WTC11 (cell line): ENCODE measurements at regions not wholly inside any gene's neighbourhood (a gene's known extent, or its start where the extent isn't known, plus 50 kb on each side); places are given as distances from the start of the nearest gene placed in this dataset.

ENCODE experiments used
- ATAC-seq: fragments of 200-7000 bp; cut with Tn5 transposase; 2 replicates; pipeline ENCODE4 v1.10.0; 2021; ENCODE audit warnings: mild to moderate bottlenecking, moderate library complexity
- CTCF ChIA-PET: fragments of 300-600 bp; sonication (Branson Sonifier 250); formaldehyde crosslinking; loops from one replicate; lab custom pipeline; 2021; ENCODE audit warnings: antibody characterized with exemption; lab: Charles Lee
- POLR2A ChIA-PET: fragments of 350-600 bp; sonication (Branson Sonifier 250); formaldehyde crosslinking; loops from one replicate; lab custom pipeline; 2021; ENCODE audit warnings: antibody characterized with exemption; lab: Charles Lee
- DNase-seq: peaks from one replicate; pipeline ENCODE4 v3.0.0; 2021; ENCODE audit warnings: low spot score
- H3K27ac Mint-ChIP-seq: 2 replicates; pipeline ENCODE4 v1.8.0; 2021; ENCODE audit warnings: mixed read lengths
- H3K27me3 Mint-ChIP-seq: 2 replicates; pipeline ENCODE4 v1.8.0; 2021; ENCODE audit warnings: low read depth, mild to moderate bottlenecking, moderate library complexity, mixed read lengths
- H3K36me3 Mint-ChIP-seq: 2 replicates; pipeline ENCODE4 v1.8.0; 2021; ENCODE audit warnings: mixed read lengths
- H3K4me1 Mint-ChIP-seq: 2 replicates; pipeline ENCODE4 v1.8.0; 2022; ENCODE audit warnings: mixed read lengths
- H3K4me3 Mint-ChIP-seq: 2 replicates; pipeline ENCODE4 v1.8.0; 2021; ENCODE audit warnings: mild to moderate bottlenecking, moderate library complexity, mixed read lengths
- H3K9me3 Mint-ChIP-seq: 2 replicates; pipeline ENCODE4 v1.8.0; 2021; ENCODE audit warnings: mixed read lengths
- ATF3 ChIP-seq: sonication (generic); formaldehyde crosslinking; conservative IDR thresholded peaks from 2 replicates; pipeline ENCODE4 v1.8.1; 2022; ENCODE audit warnings: mild to moderate bottlenecking, missing genetic modification reagents
- EMX1 ChIP-seq: fragments of 250-450 bp; sonication (Bioruptor Pico); IDR thresholded peaks from 2 replicates; pipeline ENCODE4 v1.8.0; 2021; ENCODE audit warnings: mild to moderate bottlenecking
- ESRRA ChIP-seq: sonication (generic); formaldehyde crosslinking; IDR thresholded peaks from 2 replicates; pipeline ENCODE4 v1.8.1; 2022; ENCODE audit warnings: mild to moderate bottlenecking, missing genetic modification reagents, borderline replicate concordance
- FOXK1 ChIP-seq: sonication (generic); formaldehyde crosslinking; IDR thresholded peaks from 2 replicates; pipeline ENCODE4 v1.8.0; 2022; ENCODE audit warnings: mild to moderate bottlenecking, moderate library complexity, missing genetic modification reagents
- GRHL2 ChIP-seq: fragments of 250-450 bp; sonication (Bioruptor Pico); IDR thresholded peaks from 2 replicates; pipeline ENCODE4 v1.8.0; 2022; ENCODE audit warnings: mild to moderate bottlenecking, moderate library complexity; ENCODE audit not compliant: insufficient replicate concordance, severe bottlenecking
- IRF2 ChIP-seq: sonication (generic); formaldehyde crosslinking; IDR thresholded peaks from 2 replicates; pipeline ENCODE4 v1.8.0; 2022; ENCODE audit warnings: low read depth, missing genetic modification reagents, borderline replicate concordance
- MYBL2 ChIP-seq: sonication (generic); formaldehyde crosslinking; IDR thresholded peaks from 2 replicates; pipeline ENCODE4 v1.8.1; 2023; ENCODE audit warnings: mild to moderate bottlenecking, moderate library complexity, missing genetic modification reagents
- NFE2L1 ChIP-seq: sonication (generic); formaldehyde crosslinking; IDR thresholded peaks from 2 replicates; pipeline ENCODE4 v1.8.1; 2023; ENCODE audit warnings: missing genetic modification reagents
- NFYB ChIP-seq: sonication (generic); formaldehyde crosslinking; conservative IDR thresholded peaks from 2 replicates; pipeline ENCODE4 v1.8.0; 2022; ENCODE audit warnings: low read depth, missing genetic modification reagents
- NR1H2 ChIP-seq: sonication (generic); formaldehyde crosslinking; IDR thresholded peaks from 2 replicates; pipeline ENCODE4 v1.9.0; 2021; ENCODE audit warnings: mild to moderate bottlenecking, moderate library complexity, missing genetic modification reagents
- OVOL2 ChIP-seq: fragments of 250-450 bp; sonication (Bioruptor Pico); IDR thresholded peaks from 2 replicates; pipeline ENCODE4 v1.9.0; 2021; ENCODE audit warnings: mild to moderate bottlenecking, borderline replicate concordance
- STAT6 ChIP-seq: sonication (generic); formaldehyde crosslinking; conservative IDR thresholded peaks from 2 replicates; pipeline ENCODE4 v1.8.1; 2023; ENCODE audit warnings: mild to moderate bottlenecking, low read depth, missing genetic modification reagents, moderate library complexity
- TCF7 ChIP-seq: sonication (generic); formaldehyde crosslinking; IDR thresholded peaks from 2 replicates; pipeline ENCODE4 v1.8.0; 2022; ENCODE audit warnings: mild to moderate bottlenecking, low read depth, missing genetic modification reagents, moderate library complexity
- ZMAT4 ChIP-seq: fragments of 250-450 bp; sonication (Bioruptor Pico); IDR thresholded peaks from 2 replicates; pipeline ENCODE4 v1.9.0; 2021; ENCODE audit warnings: mild to moderate bottlenecking
- ZNF219 ChIP-seq: sonication (generic); formaldehyde crosslinking; IDR thresholded peaks from 2 replicates; pipeline ENCODE4 v1.8.0; 2023; ENCODE audit warnings: missing genetic modification reagents, mild to moderate bottlenecking, borderline replicate concordance
- ZNF232 ChIP-seq: sonication (generic); formaldehyde crosslinking; IDR thresholded peaks from 2 replicates; pipeline ENCODE4 v1.8.0; 2022; ENCODE audit warnings: mild to moderate bottlenecking, missing genetic modification reagents
- TF ChIP-seq, protein P1 (sequence below): sonication (generic); formaldehyde crosslinking; IDR thresholded peaks from 2 replicates; pipeline ENCODE4 v1.8.0; 2023; ENCODE audit warnings: missing genetic modification reagents, mild to moderate bottlenecking, borderline replicate concordance
- TF ChIP-seq, protein P2 (sequence below): sonication (generic); formaldehyde crosslinking; IDR thresholded peaks from 2 replicates; pipeline ENCODE4 v1.8.1; 2023; ENCODE audit warnings: mild to moderate bottlenecking, missing genetic modification reagents
- TF ChIP-seq, protein P3 (sequence below): sonication (generic); formaldehyde crosslinking; IDR thresholded peaks from 2 replicates; pipeline ENCODE4 v1.8.1; 2023; ENCODE audit warnings: mild to moderate bottlenecking, missing genetic modification reagents, moderate library complexity
- TF ChIP-seq, protein P4 (sequence below): sonication (generic); formaldehyde crosslinking; IDR thresholded peaks from 2 replicates; pipeline ENCODE4 v1.8.0; 2022; ENCODE audit warnings: mild to moderate bottlenecking, missing genetic modification reagents

DNA sequence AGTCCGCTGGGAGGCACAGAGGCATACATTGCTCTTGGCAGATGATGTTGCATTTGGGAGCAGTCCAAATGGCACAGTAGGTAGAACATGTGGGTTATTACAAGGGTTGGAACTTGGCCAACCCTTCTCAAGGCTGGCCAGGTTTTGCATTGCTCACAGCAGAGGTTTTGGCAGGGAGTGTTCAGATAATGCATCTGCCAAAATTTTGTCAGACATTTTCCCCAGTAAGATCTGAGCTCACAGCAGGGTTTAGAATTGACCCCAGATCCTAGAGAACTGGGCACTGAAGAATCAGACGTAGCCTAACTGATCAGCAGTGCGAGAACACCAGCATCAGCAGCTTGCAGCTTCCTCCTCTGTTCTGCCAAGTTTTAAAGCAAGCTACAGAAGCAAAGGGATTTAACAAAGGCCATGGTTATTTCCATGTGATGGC is 468.8 kb upstream of the KIF2B start (continued):
- TF ChIP-seq, protein P1, sequence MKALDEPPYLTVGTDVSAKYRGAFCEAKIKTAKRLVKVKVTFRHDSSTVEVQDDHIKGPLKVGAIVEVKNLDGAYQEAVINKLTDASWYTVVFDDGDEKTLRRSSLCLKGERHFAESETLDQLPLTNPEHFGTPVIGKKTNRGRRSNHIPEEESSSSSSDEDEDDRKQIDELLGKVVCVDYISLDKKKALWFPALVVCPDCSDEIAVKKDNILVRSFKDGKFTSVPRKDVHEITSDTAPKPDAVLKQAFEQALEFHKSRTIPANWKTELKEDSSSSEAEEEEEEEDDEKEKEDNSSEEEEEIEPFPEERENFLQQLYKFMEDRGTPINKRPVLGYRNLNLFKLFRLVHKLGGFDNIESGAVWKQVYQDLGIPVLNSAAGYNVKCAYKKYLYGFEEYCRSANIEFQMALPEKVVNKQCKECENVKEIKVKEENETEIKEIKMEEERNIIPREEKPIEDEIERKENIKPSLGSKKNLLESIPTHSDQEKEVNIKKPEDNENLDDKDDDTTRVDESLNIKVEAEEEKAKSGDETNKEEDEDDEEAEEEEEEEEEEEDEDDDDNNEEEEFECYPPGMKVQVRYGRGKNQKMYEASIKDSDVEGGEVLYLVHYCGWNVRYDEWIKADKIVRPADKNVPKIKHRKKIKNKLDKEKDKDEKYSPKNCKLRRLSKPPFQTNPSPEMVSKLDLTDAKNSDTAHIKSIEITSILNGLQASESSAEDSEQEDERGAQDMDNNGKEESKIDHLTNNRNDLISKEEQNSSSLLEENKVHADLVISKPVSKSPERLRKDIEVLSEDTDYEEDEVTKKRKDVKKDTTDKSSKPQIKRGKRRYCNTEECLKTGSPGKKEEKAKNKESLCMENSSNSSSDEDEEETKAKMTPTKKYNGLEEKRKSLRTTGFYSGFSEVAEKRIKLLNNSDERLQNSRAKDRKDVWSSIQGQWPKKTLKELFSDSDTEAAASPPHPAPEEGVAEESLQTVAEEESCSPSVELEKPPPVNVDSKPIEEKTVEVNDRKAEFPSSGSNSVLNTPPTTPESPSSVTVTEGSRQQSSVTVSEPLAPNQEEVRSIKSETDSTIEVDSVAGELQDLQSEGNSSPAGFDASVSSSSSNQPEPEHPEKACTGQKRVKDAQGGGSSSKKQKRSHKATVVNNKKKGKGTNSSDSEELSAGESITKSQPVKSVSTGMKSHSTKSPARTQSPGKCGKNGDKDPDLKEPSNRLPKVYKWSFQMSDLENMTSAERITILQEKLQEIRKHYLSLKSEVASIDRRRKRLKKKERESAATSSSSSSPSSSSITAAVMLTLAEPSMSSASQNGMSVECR = no peak
- no peak for TF ChIP-seq NFYB
- TF ChIP-seq, all 79 proteins: peak for 0

- H3K4me3 Mint-ChIP-seq = no peak overlapping the region
- POLR2A ChIA-PET = no interaction called here
- TF ChIP-seq GRHL2 (no peak), NR1H2 (no peak), IRF2 (CRISPR knock-in tag) (no peak), NFE2L1 (no peak), TCF7 (CRISPR knock-in tag) (no peak), EMX1 (CRISPR knock-in tag) (no peak), MYBL2 (CRISPR knock-in tag) (no peak), ZNF219 (no peak), FOXK1 (CRISPR knock-in tag) (no peak), ESRRA (no peak), ZNF232 (CRISPR knock-in tag) (no peak), OVOL2 (CRISPR knock-in tag) (no peak), ZMAT4 (CRISPR knock-in tag) (no peak), STAT6 (CRISPR knock-in tag) (no peak), ATF3 (CRISPR knock-in tag) (no peak)
- TF ChIP-seq, protein P2, sequence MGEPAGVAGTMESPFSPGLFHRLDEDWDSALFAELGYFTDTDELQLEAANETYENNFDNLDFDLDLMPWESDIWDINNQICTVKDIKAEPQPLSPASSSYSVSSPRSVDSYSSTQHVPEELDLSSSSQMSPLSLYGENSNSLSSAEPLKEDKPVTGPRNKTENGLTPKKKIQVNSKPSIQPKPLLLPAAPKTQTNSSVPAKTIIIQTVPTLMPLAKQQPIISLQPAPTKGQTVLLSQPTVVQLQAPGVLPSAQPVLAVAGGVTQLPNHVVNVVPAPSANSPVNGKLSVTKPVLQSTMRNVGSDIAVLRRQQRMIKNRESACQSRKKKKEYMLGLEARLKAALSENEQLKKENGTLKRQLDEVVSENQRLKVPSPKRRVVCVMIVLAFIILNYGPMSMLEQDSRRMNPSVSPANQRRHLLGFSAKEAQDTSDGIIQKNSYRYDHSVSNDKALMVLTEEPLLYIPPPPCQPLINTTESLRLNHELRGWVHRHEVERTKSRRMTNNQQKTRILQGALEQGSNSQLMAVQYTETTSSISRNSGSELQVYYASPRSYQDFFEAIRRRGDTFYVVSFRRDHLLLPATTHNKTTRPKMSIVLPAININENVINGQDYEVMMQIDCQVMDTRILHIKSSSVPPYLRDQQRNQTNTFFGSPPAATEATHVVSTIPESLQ (CRISPR knock-in tag) = no peak
- TF ChIP-seq, protein P3, sequence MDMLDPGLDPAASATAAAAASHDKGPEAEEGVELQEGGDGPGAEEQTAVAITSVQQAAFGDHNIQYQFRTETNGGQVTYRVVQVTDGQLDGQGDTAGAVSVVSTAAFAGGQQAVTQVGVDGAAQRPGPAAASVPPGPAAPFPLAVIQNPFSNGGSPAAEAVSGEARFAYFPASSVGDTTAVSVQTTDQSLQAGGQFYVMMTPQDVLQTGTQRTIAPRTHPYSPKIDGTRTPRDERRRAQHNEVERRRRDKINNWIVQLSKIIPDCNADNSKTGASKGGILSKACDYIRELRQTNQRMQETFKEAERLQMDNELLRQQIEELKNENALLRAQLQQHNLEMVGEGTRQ (CRISPR knock-in tag) = no peak
- TF ChIP-seq, protein P4, sequence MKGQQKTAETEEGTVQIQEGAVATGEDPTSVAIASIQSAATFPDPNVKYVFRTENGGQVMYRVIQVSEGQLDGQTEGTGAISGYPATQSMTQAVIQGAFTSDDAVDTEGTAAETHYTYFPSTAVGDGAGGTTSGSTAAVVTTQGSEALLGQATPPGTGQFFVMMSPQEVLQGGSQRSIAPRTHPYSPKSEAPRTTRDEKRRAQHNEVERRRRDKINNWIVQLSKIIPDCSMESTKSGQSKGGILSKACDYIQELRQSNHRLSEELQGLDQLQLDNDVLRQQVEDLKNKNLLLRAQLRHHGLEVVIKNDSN = no peak
- peaks cover 59% of the 10 kb centered on the region for H3K9me3 Mint-ChIP-seq
- no peaks in the 10 kb centered on the region; the same call in 1 of the 2 replicates for H3K27me3 Mint-ChIP-seq
- no peak for DNase-seq
- H3K4me1 Mint-ChIP-seq = no peaks in the 10 kb centered on the region
- no peak for ATAC-seq
- H3K36me3 Mint-ChIP-seq = peaks cover 38% of the 10 kb centered on the region
- H3K27ac Mint-ChIP-seq = no peak overlapping the region
- CTCF ChIA-PET = no interaction called here
Measured at GRCh38 chr17:53344778-53345177, 477.9 kb upstream of the KIF2B start.
